Lung (tissue), 11 donors: ENCODE measurements at regions not wholly inside any gene's neighbourhood (a gene's known extent, or its start where the extent isn't known, plus 50 kb on each side); places are given as distances from the start of the nearest gene placed in this dataset.

Experiments used
- ATAC-seq: fragments of 200-7000 bp; cut with Tn5 transposase; one replicate; pipeline ENCODE4 v1.9.1; 2020; ENCODE audit warnings: moderate number of reproducible peaks; ENCODE audit not compliant: insufficient read depth, low FRiP score
- DNase-seq, 3 donors: peaks; one replicate each; pipeline ENCODE4 v3.0.0-alpha.2; 2013 to 2017
- H3K27ac ChIP-seq, 2 donors: one replicate each; pipeline ENCODE4 v1.5.1; 2013; ENCODE audit warnings: mild to moderate bottlenecking in 2 of 2, moderate library complexity in 2 of 2, control low read depth in 1 of 2, inconsistent platforms in 1 of 2, low read depth in 1 of 2, low read length in 1 of 2
- H3K27me3 ChIP-seq, 3 donors: one replicate each; pipeline ENCODE4 v1.5.1; 2013; ENCODE audit warnings: low read length in 2 of 3; ENCODE audit not compliant: control insufficient read depth in 3 of 3, insufficient read depth in 3 of 3
- H3K36me3 ChIP-seq, 4 donors: one replicate each; pipeline ENCODE4 v1.5.1; 2013; ENCODE audit warnings: low read length in 4 of 4, mild to moderate bottlenecking in 1 of 4, moderate library complexity in 1 of 4; ENCODE audit not compliant: control insufficient read depth in 4 of 4, insufficient read depth in 4 of 4
- H3K4me1 ChIP-seq, 5 donors: one replicate each; pipeline ENCODE4 v1.5.1; 2013; ENCODE audit warnings: low read length in 5 of 5, mild to moderate bottlenecking in 2 of 5, moderate library complexity in 1 of 5; ENCODE audit not compliant: control insufficient read depth in 5 of 5, insufficient read depth in 5 of 5
- H3K4me3 ChIP-seq: one replicate; pipeline ENCODE4 v1.5.1; 2013; ENCODE audit warnings: mild to moderate bottlenecking, control low read depth, moderate library complexity
- H3K9ac ChIP-seq, 2 donors: one replicate each; pipeline ENCODE4 v1.5.1; 2013; ENCODE audit warnings: low read length in 2 of 2, control low read depth in 1 of 2; ENCODE audit not compliant: insufficient read depth in 1 of 2
- H3K9me3 ChIP-seq, 4 donors: one replicate each; pipeline ENCODE4 v1.5.1; 2013; ENCODE audit warnings: low read length in 3 of 4, mild to moderate bottlenecking in 1 of 4, moderate library complexity in 1 of 4; ENCODE audit not compliant: control insufficient read depth in 4 of 4, insufficient read depth in 3 of 4
- WGBS, 2 donors: extraction: QIAGEN DNeasy Blood & Tissue Kit; methylation state at CpG; one replicate each; pipeline ENCODE4 v1.1.7; 2013; 5-methylcytosine and 5-hydroxymethylcytosine counted together
- TF ChIP-seq, protein P1 (sequence below): IDR thresholded peaks from 2 replicates; pipeline ENCODE4 v1.5.1; 2012; ENCODE audit warnings: mild to moderate bottlenecking; ENCODE audit errors: control extremely low read depth, extremely low read depth
- donor health status: control.
- donor health status: control.
- donor health status: Bipolar disorder and iron deficiency.
- donor health status: healthy.
- donor health status: DM: yes; HTN: yes; CAD: no.

DNA sequence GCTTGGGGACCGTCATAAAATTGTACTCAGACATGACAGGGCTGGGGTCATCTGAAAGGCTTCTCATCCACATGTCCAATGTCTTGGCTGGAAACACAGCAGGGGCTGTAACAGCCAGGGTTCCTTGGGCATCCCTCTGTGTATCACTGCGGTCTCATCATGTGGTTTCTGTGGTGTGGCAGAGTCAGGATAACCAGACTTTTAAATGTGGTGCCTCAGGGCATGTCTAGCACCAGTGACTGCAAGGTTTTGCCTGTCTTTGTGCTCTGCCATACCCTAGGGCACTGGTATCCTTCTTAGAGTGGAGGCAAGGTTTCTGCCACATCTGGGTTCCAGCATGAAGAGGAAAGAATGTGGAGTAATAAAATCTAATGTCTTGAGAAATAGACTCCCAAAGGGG lies 124.2 kb downstream of the PLEKHG1 start:
- H3K4me3 ChIP-seq, result no peak overlapping the region
- peaks cover 0 to 35% (median 10%) of the 10 kb centered on the region in 5 donors for H3K4me1 ChIP-seq
- 81 to 90% methylated on average over 2 of the region's 2 CpGs for WGBS, 2 donors
- no peaks in the 10 kb centered on the region for H3K27me3 ChIP-seq
- TF ChIP-seq, protein P1, sequence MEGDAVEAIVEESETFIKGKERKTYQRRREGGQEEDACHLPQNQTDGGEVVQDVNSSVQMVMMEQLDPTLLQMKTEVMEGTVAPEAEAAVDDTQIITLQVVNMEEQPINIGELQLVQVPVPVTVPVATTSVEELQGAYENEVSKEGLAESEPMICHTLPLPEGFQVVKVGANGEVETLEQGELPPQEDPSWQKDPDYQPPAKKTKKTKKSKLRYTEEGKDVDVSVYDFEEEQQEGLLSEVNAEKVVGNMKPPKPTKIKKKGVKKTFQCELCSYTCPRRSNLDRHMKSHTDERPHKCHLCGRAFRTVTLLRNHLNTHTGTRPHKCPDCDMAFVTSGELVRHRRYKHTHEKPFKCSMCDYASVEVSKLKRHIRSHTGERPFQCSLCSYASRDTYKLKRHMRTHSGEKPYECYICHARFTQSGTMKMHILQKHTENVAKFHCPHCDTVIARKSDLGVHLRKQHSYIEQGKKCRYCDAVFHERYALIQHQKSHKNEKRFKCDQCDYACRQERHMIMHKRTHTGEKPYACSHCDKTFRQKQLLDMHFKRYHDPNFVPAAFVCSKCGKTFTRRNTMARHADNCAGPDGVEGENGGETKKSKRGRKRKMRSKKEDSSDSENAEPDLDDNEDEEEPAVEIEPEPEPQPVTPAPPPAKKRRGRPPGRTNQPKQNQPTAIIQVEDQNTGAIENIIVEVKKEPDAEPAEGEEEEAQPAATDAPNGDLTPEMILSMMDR, result no peak
- no peak for ATAC-seq
- H3K9ac ChIP-seq, result no peak overlapping the region
- no peaks in the 10 kb centered on the region for H3K36me3 ChIP-seq
- DNase-seq, result no peak
- H3K27ac ChIP-seq, result no peak overlapping the region
- no peaks in the 10 kb centered on the region for H3K9me3 ChIP-seq

DNA sequence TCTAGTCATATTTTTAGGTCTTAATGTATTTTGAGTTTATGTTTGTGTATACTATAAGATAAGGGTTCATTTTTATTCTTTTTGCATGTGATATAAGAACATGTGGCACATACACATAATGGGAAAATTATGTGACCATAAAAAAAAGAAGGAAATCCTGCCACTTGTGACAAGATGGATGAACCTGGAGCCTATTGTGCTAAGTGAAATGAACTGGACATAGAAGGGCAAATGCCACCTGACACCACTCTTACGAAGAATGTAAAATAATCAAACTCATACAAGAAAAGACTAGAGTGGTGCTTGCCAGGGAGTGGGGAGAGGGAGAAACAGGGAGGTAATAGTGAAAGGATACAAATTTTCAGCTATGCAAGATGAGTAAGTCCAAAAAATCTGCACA lies 126.1 kb downstream of the PLEKHG1 start:
- no peak for ATAC-seq
- no peak overlapping the region for H3K27ac ChIP-seq
- peaks cover 0 to 22% (median 3%) of the 10 kb centered on the region in 5 donors for H3K4me1 ChIP-seq
- no peaks in the 10 kb centered on the region for H3K9me3 ChIP-seq
- no peak overlapping the region for H3K9ac ChIP-seq
- no peaks in the 10 kb centered on the region for H3K36me3 ChIP-seq
- no peak overlapping the region for H3K4me3 ChIP-seq
- no peak for DNase-seq
- H3K27me3 ChIP-seq, result no peaks in the 10 kb centered on the region
- TF ChIP-seq, protein P1, result no peak
- 62 to 81% methylated on average over 1 of the region's 1 CpG for WGBS, 2 donors

DNA sequence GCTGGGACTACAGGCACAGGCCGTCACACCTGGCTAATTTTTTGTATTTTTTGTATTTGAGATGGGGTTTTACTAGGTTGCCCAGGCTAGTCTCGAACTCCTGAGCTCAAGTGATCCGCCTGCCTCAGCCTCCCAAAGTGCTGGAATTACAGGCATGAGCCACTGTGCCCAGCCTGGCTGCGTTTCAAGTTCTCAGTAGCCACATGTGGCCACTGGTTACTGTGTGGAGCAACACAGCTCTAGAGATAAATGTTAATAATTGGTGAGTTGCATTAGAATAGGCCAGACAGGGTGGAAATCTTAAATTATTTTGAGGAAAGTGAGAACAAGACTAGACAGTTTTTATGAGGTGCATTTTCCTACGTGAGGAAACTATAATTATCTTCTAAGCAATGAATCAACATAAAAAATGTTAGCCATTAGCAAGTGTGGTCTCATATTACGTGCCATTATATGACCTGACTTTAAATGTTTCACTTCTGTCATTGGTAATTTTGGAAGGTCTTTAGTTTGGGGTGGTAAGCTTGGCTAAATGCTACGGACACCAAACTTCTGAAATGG lies 129.6 kb downstream of the PLEKHG1 start:
- TF ChIP-seq, protein P1, result no peak
- Histone ChIP-seq H3K27ac (no peak overlapping the region), H3K9me3 (no peaks in the 10 kb centered on the region), H3K36me3 (peaks cover 0 to 3% (median under 1%) of the 10 kb centered on the region in 4 donors), H3K9ac (no peak overlapping the region), H3K4me1 (no peaks in the 10 kb centered on the region), H3K4me3 (no peak overlapping the region), H3K27me3 (no peaks in the 10 kb centered on the region)
- WGBS, 2 donors, result 93 to 94% methylated on average over 7 of the region's 7 CpGs
- no peak for ATAC-seq
- no peak for DNase-seq

DNA sequence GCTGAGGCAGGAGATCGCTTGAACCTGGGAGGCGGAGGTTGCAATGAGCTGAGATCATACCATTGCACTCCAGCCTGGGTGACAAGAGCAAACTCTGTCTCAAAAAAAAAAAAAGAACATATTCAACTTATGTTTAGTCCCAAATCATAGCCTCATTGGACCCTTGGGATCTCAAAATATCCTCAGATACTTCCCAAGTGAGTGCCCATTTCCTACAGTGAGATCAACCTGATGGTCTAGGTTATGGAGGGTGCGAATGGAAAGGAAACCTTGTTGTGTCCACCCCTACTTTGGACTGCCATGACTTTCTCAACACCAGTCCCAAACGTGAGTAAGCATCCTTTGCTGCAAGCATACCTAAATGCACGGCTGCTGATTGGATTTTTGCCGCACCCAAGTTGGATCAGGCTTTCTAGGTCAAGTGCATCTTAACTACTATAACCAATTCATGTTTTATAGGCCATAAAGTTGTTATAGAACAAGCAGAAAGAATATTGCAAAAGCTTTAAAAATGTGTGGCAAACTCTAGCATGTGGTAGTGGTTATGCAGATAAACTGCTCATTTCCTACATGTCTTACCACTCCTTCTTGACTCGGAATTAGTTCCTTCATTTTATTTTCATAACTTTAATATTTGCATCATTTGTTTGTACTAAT lies 131.2 kb downstream of the PLEKHG1 start:
- TF ChIP-seq, protein P1, result no peak
- Histone ChIP-seq H3K9ac (no peak overlapping the region), H3K27me3 (no peaks in the 10 kb centered on the region), H3K36me3 (peaks cover 0 to 3% (median 1%) of the 10 kb centered on the region in 4 donors), H3K4me3 (no peak overlapping the region), H3K9me3 (no peaks in the 10 kb centered on the region), H3K27ac (no peak overlapping the region), H3K4me1 (no peaks in the 10 kb centered on the region)
- ATAC-seq, result peak; percentile 34
- WGBS, 2 donors, result 77 to 83% methylated on average over 7 of the region's 7 CpGs
- no peak for DNase-seq
